ENCODE measurements at regions not wholly inside any gene's neighbourhood (a gene's known extent, or its start where the extent isn't known, plus 50 kb on each side); places are given as distances from the start of the nearest gene placed in this dataset.

DNA sequence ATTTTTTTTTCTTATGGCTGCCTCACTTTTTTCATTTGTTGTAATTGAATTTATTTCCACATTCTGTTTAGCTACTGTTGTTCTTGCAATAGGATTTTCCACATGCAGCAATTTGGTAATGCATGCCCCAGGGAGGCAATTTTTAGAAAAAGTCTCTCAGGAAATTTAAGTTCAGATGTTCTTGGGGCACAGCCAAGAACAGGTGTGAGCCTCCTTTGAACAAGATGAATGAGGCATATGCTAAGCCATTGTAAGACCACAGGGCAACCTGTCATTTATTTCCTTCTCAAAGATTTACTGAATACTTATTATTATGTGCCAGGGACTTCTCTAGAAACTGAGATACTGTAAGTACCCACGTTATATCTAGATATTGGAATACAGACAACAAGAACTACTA is 549.5 kb downstream of the DIPK2A start:
- TF ChIP-seq, protein P1, sequence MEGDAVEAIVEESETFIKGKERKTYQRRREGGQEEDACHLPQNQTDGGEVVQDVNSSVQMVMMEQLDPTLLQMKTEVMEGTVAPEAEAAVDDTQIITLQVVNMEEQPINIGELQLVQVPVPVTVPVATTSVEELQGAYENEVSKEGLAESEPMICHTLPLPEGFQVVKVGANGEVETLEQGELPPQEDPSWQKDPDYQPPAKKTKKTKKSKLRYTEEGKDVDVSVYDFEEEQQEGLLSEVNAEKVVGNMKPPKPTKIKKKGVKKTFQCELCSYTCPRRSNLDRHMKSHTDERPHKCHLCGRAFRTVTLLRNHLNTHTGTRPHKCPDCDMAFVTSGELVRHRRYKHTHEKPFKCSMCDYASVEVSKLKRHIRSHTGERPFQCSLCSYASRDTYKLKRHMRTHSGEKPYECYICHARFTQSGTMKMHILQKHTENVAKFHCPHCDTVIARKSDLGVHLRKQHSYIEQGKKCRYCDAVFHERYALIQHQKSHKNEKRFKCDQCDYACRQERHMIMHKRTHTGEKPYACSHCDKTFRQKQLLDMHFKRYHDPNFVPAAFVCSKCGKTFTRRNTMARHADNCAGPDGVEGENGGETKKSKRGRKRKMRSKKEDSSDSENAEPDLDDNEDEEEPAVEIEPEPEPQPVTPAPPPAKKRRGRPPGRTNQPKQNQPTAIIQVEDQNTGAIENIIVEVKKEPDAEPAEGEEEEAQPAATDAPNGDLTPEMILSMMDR (IDR thresholded peaks at IDR 0.05) = no peak
- TF ChIP-seq ZFX (IDR thresholded peaks at IDR 0.05; ENCODE audit: borderline replicate concordance) = no peak

Measured in 22Rv1 (cell line).